ENCODE measurements at regions not wholly inside any gene's neighbourhood (a gene's known extent, or its start where the extent isn't known, plus 50 kb on each side); places are given as distances from the start of the nearest gene placed in this dataset.
A peak's percentile ranks its signal among the peaks of the same experiment; 100 is the strongest.
"Not testable (repeated sequence)": the region's sequence is repeated elsewhere in the genome, so short reads cannot be mapped to it uniquely, and the experiment has no call there.

DNA sequence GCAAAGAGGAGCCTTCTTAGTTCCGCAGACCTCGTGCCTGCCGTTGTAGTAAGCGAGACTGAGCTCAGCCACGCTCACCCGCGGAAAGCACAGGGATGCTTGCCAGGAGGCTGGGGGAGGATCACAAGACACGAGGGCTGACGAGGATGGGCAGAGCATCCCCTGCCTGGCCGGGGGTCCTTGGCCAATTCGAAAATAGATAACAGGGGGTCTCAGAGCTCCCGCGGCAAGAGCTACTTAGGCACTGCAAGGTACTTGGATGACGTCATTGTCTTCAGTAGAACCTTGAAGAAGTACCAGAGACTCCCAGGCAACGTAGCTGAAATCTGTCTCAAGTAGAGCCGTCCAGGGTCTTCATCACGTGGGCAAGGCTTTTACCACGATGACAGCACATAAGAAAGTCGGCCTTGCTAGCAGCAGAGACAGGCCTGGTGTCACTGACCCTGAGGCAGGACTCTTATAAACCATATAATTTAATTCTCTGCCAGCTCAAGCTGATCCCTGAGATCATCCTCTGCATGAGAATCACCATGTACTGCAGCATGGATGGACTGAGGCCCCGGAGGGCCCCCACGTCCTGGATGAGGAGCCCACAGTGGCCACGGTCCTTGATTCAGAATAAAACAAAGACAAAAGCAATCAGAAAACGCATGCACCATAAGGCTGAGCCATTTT is 81.9 kb downstream of the TMEM18 start:
- DNase-seq = no peak

DNA sequence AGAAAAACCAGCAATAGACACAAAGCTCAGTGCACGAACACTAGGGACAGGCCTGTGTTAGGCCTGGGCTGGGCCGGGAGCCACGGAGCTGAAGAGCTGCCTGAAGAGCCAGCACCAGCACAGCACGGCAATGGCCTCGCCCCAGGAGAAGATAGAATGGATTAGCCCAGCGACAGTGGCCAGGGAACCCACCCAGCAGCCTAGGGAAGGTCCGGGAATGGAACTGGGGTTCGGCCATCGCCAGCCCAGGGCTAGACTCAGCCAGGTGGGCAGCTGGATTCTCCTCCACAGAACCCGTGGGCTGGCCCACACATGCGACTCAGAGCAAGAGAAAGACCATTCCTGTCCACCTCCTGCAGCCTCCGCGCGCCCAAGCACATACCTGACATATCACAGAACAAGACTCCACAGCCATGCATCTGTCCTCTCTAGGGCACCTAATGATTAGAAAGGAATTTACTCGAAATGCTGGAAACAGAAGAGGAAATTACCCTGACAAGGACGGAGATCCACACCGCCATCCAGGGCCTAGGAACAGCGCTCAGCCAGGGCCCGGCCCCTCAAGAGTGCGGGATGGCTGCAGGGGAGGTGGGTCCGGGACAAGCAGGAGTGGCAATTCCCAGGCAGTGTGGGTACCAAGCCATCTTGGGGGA is 82.8 kb downstream of the TMEM18 start:
- DNase-seq = no peak

- DNase-seq = no peak
Measured at GRCh38 chr2:593356-594026, 83.7 kb downstream of the TMEM18 start.

- DNase-seq = no peak
Measured at GRCh38 chr2:592737-593136, 84.5 kb downstream of the TMEM18 start.

DNA sequence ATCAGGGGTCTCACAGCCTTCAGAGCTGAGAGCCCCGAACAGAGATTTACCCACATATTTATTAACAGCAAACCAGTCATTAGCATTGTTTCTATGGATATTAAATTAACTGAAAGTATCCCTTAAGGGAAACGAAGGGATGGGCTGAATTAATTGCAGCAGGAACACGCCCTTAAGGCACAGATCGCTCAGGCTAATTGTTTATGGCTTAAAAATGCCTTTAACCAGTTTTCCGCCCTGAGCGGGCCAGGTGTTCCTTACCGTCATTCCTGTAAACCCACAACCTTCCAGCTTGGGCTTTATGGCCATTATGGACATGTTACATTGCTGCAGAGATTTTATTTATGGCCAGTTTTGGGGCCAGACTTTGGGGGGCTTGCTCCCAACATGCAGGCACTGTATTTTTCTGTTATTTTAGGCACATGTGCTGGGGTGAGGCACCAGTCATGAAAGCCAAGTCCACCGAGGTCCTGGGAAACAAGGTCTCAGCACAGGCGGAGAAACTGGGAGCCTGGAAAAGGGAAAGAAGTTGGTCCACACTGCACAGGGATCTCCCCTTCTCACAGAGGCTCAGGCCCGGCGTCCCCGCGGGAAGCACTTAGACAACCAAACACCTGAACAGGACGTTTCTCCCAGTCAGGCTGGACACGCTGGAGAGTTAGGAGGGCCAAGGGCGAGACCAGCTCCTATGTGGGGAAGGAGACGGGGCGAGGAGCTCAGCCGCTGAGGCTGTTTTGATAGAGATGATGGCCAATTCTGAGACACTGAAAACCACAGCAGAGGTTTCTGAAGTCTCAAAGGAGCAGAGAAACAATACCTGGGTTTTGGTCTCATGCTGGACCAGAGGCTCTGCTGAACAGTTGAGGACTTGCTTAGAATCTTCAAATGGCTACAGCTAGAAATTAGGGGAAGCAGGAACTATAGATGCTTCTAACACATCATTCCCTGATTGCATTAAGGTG is 86.7 kb downstream of the TMEM18 start:
- no peak for DNase-seq

GRCh38 chr2:589281-590130 is 87.7 kb downstream of the TMEM18 start:
- no peak for DNase-seq

DNA sequence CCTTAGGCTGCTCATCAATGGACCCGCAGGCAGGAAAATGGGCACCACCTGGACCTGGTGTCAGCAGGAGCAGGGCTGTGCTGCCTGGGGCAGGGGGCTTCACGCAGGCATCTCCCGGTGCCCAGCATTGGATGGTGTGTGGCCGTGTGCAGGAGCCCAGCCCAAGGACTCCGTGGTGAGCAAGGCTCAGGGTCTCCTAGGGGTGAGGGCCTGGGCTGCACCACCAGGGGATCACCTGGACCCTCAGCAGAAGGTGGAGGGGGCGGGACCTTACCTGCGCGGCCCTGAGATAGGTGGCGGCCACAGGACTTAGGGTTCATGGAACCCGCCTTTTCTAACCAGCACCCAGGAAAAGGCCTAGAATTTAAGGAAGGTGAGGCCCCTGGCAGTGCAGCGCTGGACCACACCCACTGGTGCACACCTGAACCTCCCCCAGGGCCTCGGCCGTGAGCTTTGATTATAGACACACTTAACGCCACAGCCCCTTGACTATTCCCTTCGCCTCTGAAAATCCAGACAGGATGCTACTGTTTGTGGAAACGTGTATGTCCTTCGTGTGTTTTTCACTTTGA is 89.0 kb downstream of the TMEM18 start:
- no peak for DNase-seq

- DNase-seq = no peak
Measured at GRCh38 chr2:587087-587960, 89.9 kb downstream of the TMEM18 start.

DNA sequence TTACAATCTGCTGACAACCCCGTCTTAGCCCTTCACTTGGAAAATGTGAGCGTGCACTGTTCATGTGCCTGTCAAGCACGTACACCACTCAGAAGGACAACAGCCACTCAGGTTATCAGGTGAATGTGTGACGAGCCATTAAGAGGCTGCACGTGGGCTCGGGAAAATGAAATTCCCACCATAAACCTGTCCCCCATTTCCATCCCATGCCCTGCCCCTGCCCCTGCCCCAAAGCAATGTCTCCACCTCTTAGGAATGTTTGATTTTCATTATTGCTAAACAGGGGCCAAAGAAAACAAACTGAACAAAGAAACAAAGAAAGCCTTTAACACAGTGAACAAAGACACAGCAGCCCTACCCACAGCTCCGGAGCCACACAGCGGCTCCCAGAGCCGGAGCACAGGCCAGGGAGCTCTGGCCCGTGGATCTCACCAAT is 90.5 kb downstream of the TMEM18 start:
- no peak for DNase-seq

GRCh38 chr2:584863-585823 is 92.1 kb downstream of the TMEM18 start:
- DNase-seq = peak in 1 of 2 donors; percentile 20

- DNase-seq = no peak
Measured at GRCh38 chr2:583666-584065, 93.5 kb downstream of the TMEM18 start.

- no peak for DNase-seq
Measured at GRCh38 chr2:582792-583528, 94.2 kb downstream of the TMEM18 start.

DNA sequence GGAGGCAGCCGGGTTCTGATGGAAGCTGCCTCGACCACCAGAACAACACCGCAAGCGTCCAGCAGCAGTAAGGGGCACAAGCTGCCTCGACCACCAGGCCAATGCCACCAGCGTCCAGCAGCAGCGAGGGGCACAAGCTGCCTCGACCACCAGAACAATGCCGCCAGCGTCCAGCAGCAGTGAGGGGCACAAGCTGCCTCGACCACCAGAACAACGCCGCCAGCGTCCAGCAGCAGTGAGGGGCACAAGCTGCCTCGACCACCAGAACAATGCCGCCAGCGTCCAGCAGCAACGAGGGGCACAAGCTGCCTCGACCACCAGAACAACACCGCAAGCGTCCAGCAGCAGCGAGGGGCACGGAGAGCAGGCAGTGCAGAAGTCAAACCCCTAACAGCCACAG is 94.9 kb downstream of the TMEM18 start:
- not testable (repeated sequence) for DNase-seq

GRCh38 chr2:579961-580360 is 97.2 kb downstream of the TMEM18 start:
- no peak for DNase-seq

GRCh38 chr2:579351-579886 is 97.8 kb downstream of the TMEM18 start:
- DNase-seq = no peak

DNA sequence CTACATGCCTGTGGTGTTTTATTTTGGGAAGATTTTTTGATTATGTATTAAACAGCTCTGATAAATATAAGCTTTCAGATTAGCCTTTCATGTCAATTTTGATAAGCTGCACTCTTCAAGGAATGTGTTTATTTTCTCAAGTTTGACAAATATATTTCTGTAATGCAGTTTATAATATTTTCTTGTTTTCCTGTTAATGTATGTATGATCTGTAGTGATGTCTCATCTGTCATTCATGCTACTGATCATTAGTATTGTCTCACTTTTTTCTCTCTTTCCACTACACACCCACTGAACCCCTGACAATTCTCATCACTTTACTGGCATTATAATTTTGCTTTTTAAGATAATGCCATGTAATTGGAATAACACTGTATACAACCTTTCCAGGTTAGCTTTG is 100.9 kb downstream of the TMEM18 start:
- DNase-seq = no peak

DNA sequence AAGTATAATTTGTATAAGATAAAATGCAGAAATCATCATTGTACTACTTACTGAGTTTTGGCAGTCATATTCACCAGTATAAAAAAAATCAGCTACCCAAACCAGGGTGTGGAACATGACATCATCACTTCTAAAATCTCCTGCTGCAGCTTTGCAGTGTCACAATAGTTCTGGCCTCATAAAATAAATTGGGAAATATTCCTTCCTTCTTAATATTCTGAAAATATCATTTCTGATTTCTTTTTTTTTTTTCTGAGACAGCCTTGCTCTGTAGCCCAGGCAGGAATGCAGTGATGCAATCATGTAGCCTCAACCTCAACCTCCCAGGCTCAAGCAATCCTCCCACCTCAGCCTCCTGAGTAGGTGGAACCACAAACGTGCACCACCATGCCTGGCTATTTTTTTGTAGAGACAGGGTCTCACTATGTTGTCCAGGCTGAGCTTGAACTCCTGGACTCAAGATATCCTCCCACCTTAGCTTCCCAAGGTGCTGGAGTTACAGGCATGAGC is 101.4 kb downstream of the TMEM18 start:
- no peak for DNase-seq

All from activated CD4-positive, alpha-beta T cell treated with anti-CD3 and anti-CD28 coated beads for 4 hours (primary cell).